HG03442 (cell line): ENCODE measurements at regions not wholly inside any gene's neighbourhood (a gene's known extent, or its start where the extent isn't known, plus 50 kb on each side); places are given as distances from the start of the nearest gene placed in this dataset.

ENCODE experiments used
- ATAC-seq: cut with Tn5 transposase; IDR thresholded peaks from one replicate; pipeline ENCODE4 v1.9.1; 2021; ENCODE audit warnings: mild to moderate bottlenecking, moderate library complexity; ENCODE audit not compliant: unreplicated experiment

GRCh38 chr4:66639361-66639760 lies 905.9 kb downstream of the CENPC start:
- ATAC-seq = no peak

- no peak for ATAC-seq
These were observed 909.0 kb downstream of the CENPC start for GRCh38 chr4:66636349-66636748.

- no peak for ATAC-seq
These were observed 911.8 kb downstream of the CENPC start for GRCh38 chr4:66633477-66633876.

- no peak for ATAC-seq
These were observed 915.4 kb downstream of the CENPC start for GRCh38 chr4:66629927-66630326.

GRCh38 chr4:66628146-66628545 lies 917.2 kb downstream of the CENPC start:
- ATAC-seq = no peak

GRCh38 chr4:66625480-66625879 lies 919.8 kb downstream of the CENPC start:
- ATAC-seq = no peak

GRCh38 chr4:66613591-66613990 lies 931.7 kb downstream of the CENPC start:
- ATAC-seq = no peak

- no peak for ATAC-seq
These were observed 936.3 kb downstream of the CENPC start for GRCh38 chr4:66609014-66609413.

GRCh38 chr4:66606908-66607307 lies 936.6 kb upstream of the EPHA5 start:
- no peak for ATAC-seq

GRCh38 chr4:66606215-66606614 lies 935.9 kb upstream of the EPHA5 start:
- no peak for ATAC-seq

GRCh38 chr4:66604192-66604591 lies 933.9 kb upstream of the EPHA5 start:
- ATAC-seq = no peak

- ATAC-seq = no peak
These were observed 932.3 kb upstream of the EPHA5 start for GRCh38 chr4:66602622-66603021.

- ATAC-seq = no peak
These were observed 921.7 kb upstream of the EPHA5 start for GRCh38 chr4:66591968-66592367.

- ATAC-seq = no peak
These were observed 920.4 kb upstream of the EPHA5 start for GRCh38 chr4:66590488-66591215.

GRCh38 chr4:66589183-66589582 lies 918.9 kb upstream of the EPHA5 start:
- ATAC-seq = no peak

GRCh38 chr4:66585767-66586166 lies 915.5 kb upstream of the EPHA5 start:
- no peak for ATAC-seq

GRCh38 chr4:66577922-66578321 lies 907.6 kb upstream of the EPHA5 start:
- no peak for ATAC-seq

- no peak for ATAC-seq
These were observed 904.9 kb upstream of the EPHA5 start for GRCh38 chr4:66575008-66575696.

- no peak for ATAC-seq
These were observed 904.1 kb upstream of the EPHA5 start for GRCh38 chr4:66574145-66574978.

GRCh38 chr4:66572949-66573348 lies 902.7 kb upstream of the EPHA5 start:
- ATAC-seq = no peak

GRCh38 chr4:66571145-66571695 lies 900.9 kb upstream of the EPHA5 start:
- no peak for ATAC-seq
